ENCODE measurements at regions not wholly inside any gene's neighbourhood (a gene's known extent, or its start where the extent isn't known, plus 50 kb on each side); places are given as distances from the start of the nearest gene placed in this dataset.

DNA sequence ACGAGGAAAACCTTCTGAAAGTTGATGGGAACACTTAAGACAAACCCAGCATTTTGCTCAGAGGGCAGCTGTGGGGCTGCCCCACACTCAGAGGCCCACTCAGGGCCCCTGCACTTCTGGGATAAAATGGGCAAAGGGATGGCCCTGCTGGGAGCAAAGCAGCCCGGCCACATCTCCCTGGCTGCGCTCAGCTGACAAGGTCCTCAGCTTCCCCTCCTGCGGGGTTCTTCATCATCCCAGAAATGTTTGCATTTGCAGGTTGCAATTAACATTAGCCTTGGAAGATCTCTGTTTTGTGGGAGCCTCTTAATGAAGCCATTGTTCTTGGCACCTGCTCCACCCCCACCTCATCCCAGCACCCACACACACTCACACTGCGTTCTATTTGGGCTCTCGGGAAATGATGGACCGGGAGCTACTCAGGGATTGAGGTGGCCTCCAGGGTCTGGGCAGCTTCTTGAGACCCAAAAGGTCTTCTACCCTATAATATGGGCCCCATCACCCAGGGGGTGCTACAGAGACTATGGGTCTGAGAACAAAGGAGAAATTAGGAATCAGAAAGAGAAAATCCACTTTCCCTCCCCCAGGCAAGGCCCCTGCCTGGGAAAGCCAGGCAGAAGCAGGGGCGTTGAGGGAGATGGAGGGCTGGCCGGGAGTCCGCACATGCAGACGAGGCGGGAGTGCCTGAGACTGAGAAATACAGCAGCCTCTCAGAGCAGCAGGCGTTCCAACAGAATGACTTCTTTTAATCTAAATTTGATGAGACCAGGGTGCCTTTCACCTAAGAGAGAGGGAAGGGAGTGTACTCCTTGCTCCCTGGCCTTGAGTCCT is 53.7 kb upstream of the RPL38 start:
- Histone ChIP-seq H3K79me2 (ENCODE audit: control insufficient read depth, insufficient read depth, low read length) (no peaks in the 10 kb centered on the region), H3K27me3 (replicated peaks in 1 of 4; ENCODE audit: control extremely low read depth in 1 of 4, control insufficient read depth in 3 of 4, insufficient read depth in 4 of 4, low read length in 3 of 4) (peaks cover 0 to 14% (median 2%) of the 10 kb centered on the region in 4 experiments), H3K9ac (ENCODE audit: low read length) (no peak overlapping the region), H3K27ac (ENCODE audit: low read length in 2 of 2) (no peak overlapping the region), H3K9me3 (ENCODE audit: control extremely low read depth in 1 of 3, control insufficient read depth in 2 of 3, insufficient read depth in 1 of 3, low read length in 2 of 3) (peaks cover 0 to 10% (median 0%) of the 10 kb centered on the region in 3 donors), H3K4me2 (replicated peaks; ENCODE audit: low read depth, low read length, poor library complexity, severe bottlenecking) (no peak overlapping the region), H4K20me1 (ENCODE audit: control insufficient read depth, insufficient read depth, low read length, poor library complexity, severe bottlenecking) (no peaks in the 10 kb centered on the region), H2AFZ (ENCODE audit: insufficient read depth, low read depth, low read length, poor library complexity, severe bottlenecking) (no peak overlapping the region), H3K4me3 (ENCODE audit: control extremely low read depth in 1 of 5, extremely low read depth in 1 of 5, insufficient read depth in 1 of 5, low read depth in 2 of 5, low read length in 4 of 5) (no peak overlapping the region), H3K36me3 (replicated peaks in 1 of 2; ENCODE audit: control extremely low read depth in 1 of 2, control insufficient read depth in 1 of 2, extremely low read depth in 1 of 2, insufficient read depth in 2 of 2, low read length in 1 of 2) (no peaks in the 10 kb centered on the region), H3K4me1 (ENCODE audit: control insufficient read depth in 2 of 2, insufficient read depth in 2 of 2, low read length in 2 of 2) (no peaks in the 10 kb centered on the region)
- intact Hi-C loops (cut with micrococcal nuclease): no loop called here
- H3K9me3 Mint-ChIP-seq (ENCODE audit: insufficient read depth): no peaks in the 10 kb centered on the region
- H3K4me1 Mint-ChIP-seq: no peaks in the 10 kb centered on the region
- CTCF ChIA-PET: no interaction called here
- 87% methylated on average over 11 of the region's 13 CpGs for WGBS (ENCODE audit: insufficient coverage)
- no peak overlapping the region for H3K4me3 Mint-ChIP-seq
- H3K27me3 Mint-ChIP-seq: peaks cover 33% of the 10 kb centered on the region
- DNase-seq (no peak), ATAC-seq (ENCODE audit: low read depth) (no peak)
- POLR2A ChIA-PET: no interaction called here
- TF ChIP-seq EZH2 (IDR thresholded peaks at IDR 0.05; ENCODE audit: borderline replicate concordance, insufficient read depth, low read depth, low read length, poor library complexity, severe bottlenecking): no peak
- TF ChIP-seq, protein P1, sequence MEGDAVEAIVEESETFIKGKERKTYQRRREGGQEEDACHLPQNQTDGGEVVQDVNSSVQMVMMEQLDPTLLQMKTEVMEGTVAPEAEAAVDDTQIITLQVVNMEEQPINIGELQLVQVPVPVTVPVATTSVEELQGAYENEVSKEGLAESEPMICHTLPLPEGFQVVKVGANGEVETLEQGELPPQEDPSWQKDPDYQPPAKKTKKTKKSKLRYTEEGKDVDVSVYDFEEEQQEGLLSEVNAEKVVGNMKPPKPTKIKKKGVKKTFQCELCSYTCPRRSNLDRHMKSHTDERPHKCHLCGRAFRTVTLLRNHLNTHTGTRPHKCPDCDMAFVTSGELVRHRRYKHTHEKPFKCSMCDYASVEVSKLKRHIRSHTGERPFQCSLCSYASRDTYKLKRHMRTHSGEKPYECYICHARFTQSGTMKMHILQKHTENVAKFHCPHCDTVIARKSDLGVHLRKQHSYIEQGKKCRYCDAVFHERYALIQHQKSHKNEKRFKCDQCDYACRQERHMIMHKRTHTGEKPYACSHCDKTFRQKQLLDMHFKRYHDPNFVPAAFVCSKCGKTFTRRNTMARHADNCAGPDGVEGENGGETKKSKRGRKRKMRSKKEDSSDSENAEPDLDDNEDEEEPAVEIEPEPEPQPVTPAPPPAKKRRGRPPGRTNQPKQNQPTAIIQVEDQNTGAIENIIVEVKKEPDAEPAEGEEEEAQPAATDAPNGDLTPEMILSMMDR (IDR thresholded peaks at IDR 0.05): no peak
- H3K27ac Mint-ChIP-seq: no peak overlapping the region

DNA sequence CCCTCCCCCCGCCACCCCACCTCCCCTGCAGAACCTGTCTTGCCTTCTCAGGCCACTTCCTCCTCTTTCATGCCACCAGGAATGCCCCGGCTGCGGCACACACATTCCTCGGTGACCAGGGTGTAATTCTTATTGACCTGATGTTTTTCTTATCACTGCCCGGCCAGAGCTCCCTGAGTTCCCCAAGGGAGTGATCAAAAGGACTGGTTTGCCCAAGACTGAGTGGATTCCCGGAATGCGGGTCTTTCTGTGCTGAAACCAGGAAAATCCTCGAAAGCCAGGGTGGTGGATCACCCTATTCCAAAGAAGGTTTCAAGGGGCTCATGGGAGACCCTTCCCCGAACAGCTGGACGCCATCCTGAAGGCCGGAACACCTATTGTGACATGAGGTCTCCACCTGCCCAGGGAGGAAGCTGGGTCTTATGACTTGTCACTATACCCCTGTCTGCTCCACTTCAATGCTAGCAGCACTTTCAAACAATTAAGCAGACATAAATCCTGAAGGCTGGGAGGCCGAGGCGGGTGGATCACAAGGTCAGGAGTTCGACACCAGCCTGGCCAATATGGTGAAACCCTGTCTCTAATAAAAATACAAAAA is 53.0 kb upstream of the RPL38 start:
- Mint-ChIP-seq H3K4me3 (no peak overlapping the region), H3K27ac (no peak overlapping the region), H3K4me1 (no peaks in the 10 kb centered on the region), H3K9me3 (ENCODE audit: insufficient read depth) (no peaks in the 10 kb centered on the region), H3K27me3 (peaks cover 37% of the 10 kb centered on the region)
- intact Hi-C loops (cut with micrococcal nuclease): no loop called here
- WGBS (ENCODE audit: insufficient coverage): 46% methylated on average over 10 of the region's 14 CpGs
- ChIA-PET POLR2A (interaction anchor here (0.7 kb wide), 1 partner anchor 778 kb away, joined by 9 read pairs; no protein-coding TSS in a partner anchor), CTCF (no interaction called here)
- DNase-seq (no peak), ATAC-seq (ENCODE audit: low read depth) (no peak)
- Histone ChIP-seq H3K4me3 (ENCODE audit: control extremely low read depth in 1 of 5, extremely low read depth in 1 of 5, insufficient read depth in 1 of 5, low read depth in 2 of 5, low read length in 4 of 5) (no peak overlapping the region), H2AFZ (ENCODE audit: insufficient read depth, low read depth, low read length, poor library complexity, severe bottlenecking) (no peak overlapping the region), H3K36me3 (replicated peaks in 1 of 2; ENCODE audit: control extremely low read depth in 1 of 2, control insufficient read depth in 1 of 2, extremely low read depth in 1 of 2, insufficient read depth in 2 of 2, low read length in 1 of 2) (no peaks in the 10 kb centered on the region), H3K79me2 (ENCODE audit: control insufficient read depth, insufficient read depth, low read length) (no peaks in the 10 kb centered on the region), H3K4me1 (ENCODE audit: control insufficient read depth in 2 of 2, insufficient read depth in 2 of 2, low read length in 2 of 2) (no peaks in the 10 kb centered on the region), H3K27me3 (replicated peaks in 1 of 4; ENCODE audit: control extremely low read depth in 1 of 4, control insufficient read depth in 3 of 4, insufficient read depth in 4 of 4, low read length in 3 of 4) (peaks cover 0 to 14% (median under 1%) of the 10 kb centered on the region in 4 experiments), H3K9me3 (ENCODE audit: control extremely low read depth in 1 of 3, control insufficient read depth in 2 of 3, insufficient read depth in 1 of 3, low read length in 2 of 3) (peaks cover 0 to 4% (median 0%) of the 10 kb centered on the region in 3 donors), H4K20me1 (ENCODE audit: control insufficient read depth, insufficient read depth, low read length, poor library complexity, severe bottlenecking) (no peaks in the 10 kb centered on the region), H3K4me2 (replicated peaks; ENCODE audit: low read depth, low read length, poor library complexity, severe bottlenecking) (no peak overlapping the region), H3K9ac (ENCODE audit: low read length) (no peak overlapping the region), H3K27ac (ENCODE audit: low read length in 2 of 2) (no peak overlapping the region)
- TF ChIP-seq EZH2 (IDR thresholded peaks at IDR 0.05; ENCODE audit: borderline replicate concordance, insufficient read depth, low read depth, low read length, poor library complexity, severe bottlenecking): no peak
- TF ChIP-seq, protein P1 (IDR thresholded peaks at IDR 0.05): no peak

Data from B cell (primary cell).